Uterus (tissue), 2 donors: ENCODE measurements at regions not wholly inside any gene's neighbourhood (a gene's known extent, or its start where the extent isn't known, plus 50 kb on each side); places are given as distances from the start of the nearest gene placed in this dataset.

ENCODE experiments used
- CTCF ChIP-seq, 4 experiments: fragments of 200-600 bp in 2 of 4; fragments of 450-650 bp in 2 of 4; sonication (generic) in 2 of 4; IDR thresholded peaks; one replicate each; pipeline ENCODE4 v1.5.1; 2016 to 2019; ENCODE audit warnings: antibody characterized with exemption in 4 of 4, mild to moderate bottlenecking in 2 of 4, moderate library complexity in 1 of 4
- POLR2A ChIP-seq, 2 donors: fragments of 450-650 bp; IDR thresholded peaks; one replicate each; pipeline ENCODE4 v1.6.1; 2016; ENCODE audit warnings: antibody characterized with exemption in 2 of 2, mild to moderate bottlenecking in 1 of 2, moderate library complexity in 1 of 2

- TF ChIP-seq CTCF (IDR thresholded peaks at IDR 0.05) = no peak
- no peak for TF ChIP-seq POLR2A (IDR thresholded peaks at IDR 0.05)
Measured at GRCh38 chr6:1002989-1003388, 308.9 kb upstream of the FOXQ1 start.
